Endodermal cell (in vitro differentiated cells): ENCODE measurements at regions not wholly inside any gene's neighbourhood (a gene's known extent, or its start where the extent isn't known, plus 50 kb on each side); places are given as distances from the start of the nearest gene placed in this dataset.

ENCODE experiments used
- DNase-seq: peaks from one replicate; pipeline ENCODE4 v3.0.0-alpha.2; 2017
- H3K27ac ChIP-seq: 2 replicates; pipeline ENCODE4 v1.5.1; 2013; ENCODE audit warnings: mild to moderate bottlenecking, low read depth, low read length, moderate library complexity
- H3K27me3 ChIP-seq: 2 replicates; pipeline ENCODE4 v1.6.1; 2013; ENCODE audit warnings: mild to moderate bottlenecking, low read length, moderate library complexity; ENCODE audit not compliant: insufficient read depth, control insufficient read depth, poor library complexity, severe bottlenecking
- H3K36me3 ChIP-seq: 2 replicates; pipeline ENCODE4 v1.7.0; 2013; ENCODE audit warnings: mild to moderate bottlenecking, low read length, moderate library complexity; ENCODE audit not compliant: control insufficient read depth, insufficient read depth
- H3K4me1 ChIP-seq: one replicate; pipeline ENCODE4 v1.7.0; 2013; ENCODE audit warnings: low read length; ENCODE audit not compliant: control insufficient read depth, insufficient read depth
- H3K4me3 ChIP-seq: 2 replicates; pipeline ENCODE4 v1.5.1; 2013; ENCODE audit warnings: mild to moderate bottlenecking, low read length, moderate library complexity
- H3K9ac ChIP-seq: 2 replicates; pipeline ENCODE4 v1.6.1; 2013; ENCODE audit warnings: mild to moderate bottlenecking, low read length, moderate library complexity; ENCODE audit not compliant: poor library complexity, severe bottlenecking; ENCODE audit errors: extremely low read depth
- H3K9me3 ChIP-seq: 2 replicates; pipeline ENCODE4 v1.6.1; 2013; ENCODE audit warnings: mild to moderate bottlenecking, low read length, moderate library complexity; ENCODE audit not compliant: control insufficient read depth
- H3K27ac Mint-ChIP-seq: 2 replicates; pipeline ENCODE4 v1.8.0; 2020; ENCODE audit warnings: mixed read lengths
- H3K27me3 Mint-ChIP-seq: 2 replicates; pipeline ENCODE4 v1.8.0; 2021; ENCODE audit warnings: mild to moderate bottlenecking, mixed read lengths; ENCODE audit not compliant: insufficient read depth
- H3K36me3 Mint-ChIP-seq: 2 replicates; pipeline ENCODE4 v1.8.0; 2020; ENCODE audit warnings: low read depth, mixed read lengths
- H3K4me1 Mint-ChIP-seq: 2 replicates; pipeline ENCODE4 v1.8.0; 2020; ENCODE audit warnings: mixed read lengths
- H3K4me3 Mint-ChIP-seq: 2 replicates; pipeline ENCODE4 v1.8.0; 2020; ENCODE audit warnings: mild to moderate bottlenecking, moderate library complexity, mixed read lengths
- H3K9me3 Mint-ChIP-seq: 2 replicates; pipeline ENCODE4 v1.8.0; 2020; ENCODE audit warnings: mild to moderate bottlenecking, mixed read lengths
- WGBS, 2 experiments: methylation state at CpG; one replicate each; pipeline versions ENCODE4 v1.1.5 to v1.1.7; 2013; ENCODE audit warnings: missing lambda C conversion rate in 2 of 2, mixed read lengths in 1 of 2; ENCODE audit not compliant: insufficient coverage in 1 of 2, insufficient read length in 1 of 2; 5-methylcytosine and 5-hydroxymethylcytosine counted together
- TF ChIP-seq, protein P1 (sequence below): fragments of 200-600 bp; sonication (generic); conservative IDR thresholded peaks from 2 replicates; pipeline ENCODE4 v1.5.0; 2021; ENCODE audit warnings: antibody characterized with exemption, mild to moderate bottlenecking

DNA sequence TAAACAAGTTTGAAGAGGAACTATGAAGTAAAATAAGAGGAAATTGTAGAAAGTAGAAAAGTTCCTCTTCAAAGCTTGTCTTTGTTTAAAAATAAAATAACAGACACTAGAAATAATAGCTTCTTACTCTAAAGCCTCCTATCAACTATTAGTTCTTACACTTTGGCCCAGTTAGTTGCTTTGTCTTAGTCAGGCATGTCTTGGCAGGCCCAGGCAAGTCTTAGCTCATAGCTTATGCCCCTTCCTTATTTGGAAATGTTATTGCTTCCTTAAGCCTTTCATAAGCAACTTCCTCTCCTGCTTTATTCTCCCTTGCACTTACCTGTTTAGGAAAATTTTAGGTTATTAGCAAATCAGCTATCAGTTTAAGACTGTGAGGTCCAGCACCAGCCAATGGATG is 950.6 kb upstream of the LRATD1 start:
- H3K27me3 Mint-ChIP-seq, result peaks cover 57% of the 10 kb centered on the region
- no peaks in the 10 kb centered on the region for H3K36me3 Mint-ChIP-seq
- H3K27ac Mint-ChIP-seq, result no peak overlapping the region
- no peaks in the 10 kb centered on the region for H3K27me3 ChIP-seq
- TF ChIP-seq, protein P1, sequence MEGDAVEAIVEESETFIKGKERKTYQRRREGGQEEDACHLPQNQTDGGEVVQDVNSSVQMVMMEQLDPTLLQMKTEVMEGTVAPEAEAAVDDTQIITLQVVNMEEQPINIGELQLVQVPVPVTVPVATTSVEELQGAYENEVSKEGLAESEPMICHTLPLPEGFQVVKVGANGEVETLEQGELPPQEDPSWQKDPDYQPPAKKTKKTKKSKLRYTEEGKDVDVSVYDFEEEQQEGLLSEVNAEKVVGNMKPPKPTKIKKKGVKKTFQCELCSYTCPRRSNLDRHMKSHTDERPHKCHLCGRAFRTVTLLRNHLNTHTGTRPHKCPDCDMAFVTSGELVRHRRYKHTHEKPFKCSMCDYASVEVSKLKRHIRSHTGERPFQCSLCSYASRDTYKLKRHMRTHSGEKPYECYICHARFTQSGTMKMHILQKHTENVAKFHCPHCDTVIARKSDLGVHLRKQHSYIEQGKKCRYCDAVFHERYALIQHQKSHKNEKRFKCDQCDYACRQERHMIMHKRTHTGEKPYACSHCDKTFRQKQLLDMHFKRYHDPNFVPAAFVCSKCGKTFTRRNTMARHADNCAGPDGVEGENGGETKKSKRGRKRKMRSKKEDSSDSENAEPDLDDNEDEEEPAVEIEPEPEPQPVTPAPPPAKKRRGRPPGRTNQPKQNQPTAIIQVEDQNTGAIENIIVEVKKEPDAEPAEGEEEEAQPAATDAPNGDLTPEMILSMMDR, result no peak
- peaks cover 25% of the 10 kb centered on the region for H3K9me3 Mint-ChIP-seq
- H3K4me3 Mint-ChIP-seq, result no peak overlapping the region
- H3K9me3 ChIP-seq, result peaks cover 55% of the 10 kb centered on the region
- H3K36me3 ChIP-seq, result no peaks in the 10 kb centered on the region
- H3K27ac ChIP-seq, result no peak overlapping the region
- no peak overlapping the region for H3K9ac ChIP-seq
- no peaks in the 10 kb centered on the region for H3K4me1 Mint-ChIP-seq
- H3K4me3 ChIP-seq, result no peak overlapping the region
- no peaks in the 10 kb centered on the region for H3K4me1 ChIP-seq
- no peak for DNase-seq

DNA sequence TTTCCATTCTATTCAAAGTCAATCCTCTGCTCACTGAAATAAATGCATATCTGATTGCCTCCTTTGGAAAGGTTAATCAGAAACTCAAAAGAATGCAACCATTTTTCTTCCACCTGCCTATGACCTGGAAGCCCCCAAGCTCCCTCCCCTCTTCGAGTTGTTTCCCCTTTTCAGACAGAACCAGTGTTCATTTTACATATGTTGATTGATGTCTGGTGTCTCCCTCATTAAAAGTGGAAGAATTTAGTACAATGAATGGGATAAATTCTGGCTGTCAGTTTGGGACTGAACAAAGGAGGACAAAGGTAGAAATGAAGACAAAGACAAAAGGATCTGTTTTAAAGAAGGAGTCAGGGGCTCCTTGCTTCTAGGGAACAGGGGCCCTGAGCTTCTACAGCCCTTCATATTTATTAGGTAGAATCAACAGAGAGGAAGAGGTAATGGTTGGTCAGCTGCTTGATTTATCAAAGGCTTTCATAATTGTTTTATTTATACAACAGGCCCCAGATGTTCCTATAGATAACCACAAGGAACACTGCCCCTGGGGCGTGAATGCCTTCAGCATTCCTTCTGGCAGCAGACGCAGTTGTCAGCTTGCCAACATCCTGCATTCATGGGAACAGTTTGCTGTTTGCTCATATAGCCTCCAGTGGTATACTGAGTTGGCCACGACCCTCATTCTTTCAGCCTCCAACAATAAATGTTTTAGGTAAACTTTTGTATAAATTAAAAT is 949.8 kb upstream of the LRATD1 start:
- Mint-ChIP-seq H3K4me3 (no peak overlapping the region), H3K27ac (no peak overlapping the region), H3K36me3 (no peaks in the 10 kb centered on the region), H3K4me1 (no peaks in the 10 kb centered on the region), H3K27me3 (peaks cover 49% of the 10 kb centered on the region), H3K9me3 (peaks cover 29% of the 10 kb centered on the region)
- Histone ChIP-seq H3K9me3 (peaks cover 61% of the 10 kb centered on the region), H3K36me3 (no peaks in the 10 kb centered on the region), H3K27me3 (no peaks in the 10 kb centered on the region), H3K4me1 (no peaks in the 10 kb centered on the region), H3K4me3 (no peak overlapping the region), H3K9ac (no peak overlapping the region), H3K27ac (no peak overlapping the region)
- TF ChIP-seq, protein P1, result no peak
- 54 to 100% methylated on average over 1 to 4 of the region's 4 CpGs for WGBS, 2 experiments
- no peak for DNase-seq

DNA sequence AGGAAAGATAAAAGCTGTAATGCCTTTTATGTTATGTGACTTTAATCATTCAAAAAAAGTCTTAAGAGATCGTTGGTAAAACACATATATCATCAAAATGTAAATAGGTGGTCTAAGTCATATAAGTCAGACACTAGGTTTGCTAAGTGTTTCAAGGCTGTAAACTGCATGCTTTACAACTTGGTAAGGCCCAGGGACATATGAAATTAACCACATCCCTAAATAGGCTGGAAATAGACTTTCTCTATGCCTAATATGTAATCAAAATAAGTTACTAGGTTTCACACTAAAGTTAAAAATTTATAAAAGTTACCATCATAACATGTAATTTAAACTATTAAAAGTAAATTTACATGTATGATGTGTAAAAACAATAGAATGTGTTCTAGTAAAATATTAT is 946.3 kb upstream of the LRATD1 start:
- no peak overlapping the region for H3K9ac ChIP-seq
- WGBS, 2 experiments, result 67% methylated on average over 1 of the region's 1 CpG; no CpG with 5 or more reads in 1 of the 2 experiments
- Mint-ChIP-seq H3K27me3 (peaks cover 15% of the 10 kb centered on the region), H3K4me3 (no peak overlapping the region), H3K4me1 (no peaks in the 10 kb centered on the region), H3K36me3 (no peaks in the 10 kb centered on the region), H3K9me3 (peaks cover 35% of the 10 kb centered on the region), H3K27ac (no peak overlapping the region)
- no peak overlapping the region for H3K27ac ChIP-seq
- H3K4me3 ChIP-seq, result no peak overlapping the region
- no peaks in the 10 kb centered on the region for H3K4me1 ChIP-seq
- DNase-seq, result no peak
- TF ChIP-seq, protein P1, result no peak
- H3K9me3 ChIP-seq, result peaks cover 84% of the 10 kb centered on the region
- H3K36me3 ChIP-seq, result no peaks in the 10 kb centered on the region
- no peaks in the 10 kb centered on the region for H3K27me3 ChIP-seq
